SIG-M5 (cell line): ENCODE measurements at regions not wholly inside any gene's neighbourhood (a gene's known extent, or its start where the extent isn't known, plus 50 kb on each side); places are given as distances from the start of the nearest gene placed in this dataset.

Source experiments
- DNase-seq: peaks from one replicate; lab custom pipeline; 2025; lab: John Stamatoyannopoulos, UW

DNA sequence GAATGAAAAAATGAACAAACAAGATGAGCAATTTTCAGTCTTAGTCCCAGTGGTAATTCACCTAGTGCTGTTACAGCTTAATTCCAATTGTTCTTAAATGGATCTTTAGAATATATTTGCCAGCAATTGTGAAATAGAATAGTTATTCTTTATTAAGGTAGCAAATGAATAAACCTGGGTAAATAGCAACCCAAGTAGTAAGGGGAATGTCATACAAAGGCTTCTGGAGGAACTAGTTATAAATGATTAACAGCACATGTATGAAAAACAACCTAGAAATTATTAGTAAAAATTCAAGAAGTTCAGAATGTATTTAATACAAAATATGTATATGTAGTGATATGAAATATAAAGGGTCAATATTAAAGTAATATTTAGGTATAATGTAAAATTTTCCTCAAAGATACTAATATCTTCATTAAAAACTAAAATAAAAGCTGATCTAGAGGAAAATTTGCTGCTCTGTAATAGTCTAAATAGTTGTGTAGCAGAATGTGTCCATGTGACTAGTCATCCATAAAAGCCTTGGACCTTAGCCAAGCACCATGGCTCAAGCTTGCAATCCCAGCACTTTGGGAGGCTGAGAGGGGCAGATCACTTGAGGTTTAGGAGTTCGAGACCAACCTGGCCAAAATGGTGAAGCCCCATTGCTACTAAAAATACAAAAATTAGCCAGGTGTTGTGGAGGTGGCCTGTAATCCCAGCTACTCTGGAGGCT is 535.9 kb upstream of the ATXN8OS start:
- no peak for DNase-seq

DNA sequence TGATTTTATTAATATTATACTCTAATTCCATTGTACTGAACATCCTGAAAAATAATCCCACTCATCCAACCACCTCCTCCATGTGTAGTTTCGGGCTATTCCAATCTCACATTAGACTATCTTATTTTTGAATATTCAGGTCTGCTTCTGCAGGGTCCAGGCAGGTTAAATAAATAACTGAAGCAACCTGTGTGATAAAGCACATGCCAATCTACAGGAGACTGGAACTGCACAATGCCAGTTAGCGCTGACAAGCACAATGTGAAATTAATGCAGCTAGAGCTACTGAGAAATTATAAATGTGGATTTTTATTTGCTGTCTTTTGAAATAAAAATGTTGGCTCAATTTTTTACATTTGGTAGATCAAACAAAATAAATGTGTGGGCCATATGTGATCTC is 540.1 kb upstream of the ATXN8OS start:
- no peak for DNase-seq

DNA sequence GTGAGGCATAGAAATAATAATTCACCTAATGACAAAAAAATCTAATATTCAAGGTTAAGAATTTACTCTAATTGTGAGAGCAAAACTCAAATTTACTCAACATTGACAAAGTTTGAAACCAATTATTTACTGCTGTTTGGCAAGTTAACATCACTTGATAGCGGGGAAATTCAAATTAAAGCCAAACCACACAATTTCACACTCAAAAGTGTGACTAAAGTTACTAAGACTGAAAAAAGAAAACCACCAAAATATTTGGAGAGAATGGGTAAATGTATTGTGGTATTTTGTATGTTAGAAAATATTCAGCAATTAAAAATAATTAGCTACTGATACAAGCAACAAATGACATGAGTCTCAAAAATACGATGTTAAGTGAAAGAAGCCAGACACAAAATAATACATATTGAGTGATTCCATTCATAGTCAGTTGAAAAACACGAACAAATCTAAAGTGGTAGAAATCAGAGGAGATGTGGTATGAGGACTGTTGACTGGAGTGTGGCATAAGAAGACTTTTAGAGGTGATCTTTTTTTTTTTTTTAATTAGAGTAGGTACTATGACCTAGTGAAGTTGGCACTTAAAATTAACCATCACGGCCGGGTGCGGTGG is 541.4 kb upstream of the ATXN8OS start:
- DNase-seq: no peak

DNA sequence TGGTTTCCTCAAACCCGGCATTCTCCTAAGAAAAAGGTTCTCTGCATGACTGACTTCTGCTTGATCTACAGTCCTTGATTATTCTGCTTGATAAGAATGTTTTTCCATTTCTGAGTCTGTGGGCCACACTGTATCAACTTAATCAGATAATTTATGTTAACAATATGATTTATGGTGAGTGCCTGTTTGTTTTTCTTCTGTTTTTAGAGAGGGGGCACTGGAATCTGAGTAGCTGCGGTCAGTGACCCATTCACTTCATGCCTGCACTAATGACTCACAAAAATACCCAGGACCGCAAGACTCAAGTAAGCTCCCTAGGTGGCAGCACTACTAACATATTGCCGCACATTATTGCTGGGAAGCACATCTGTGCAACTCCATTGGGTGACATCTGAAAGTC is 542.3 kb upstream of the ATXN8OS start:
- DNase-seq: no peak

DNA sequence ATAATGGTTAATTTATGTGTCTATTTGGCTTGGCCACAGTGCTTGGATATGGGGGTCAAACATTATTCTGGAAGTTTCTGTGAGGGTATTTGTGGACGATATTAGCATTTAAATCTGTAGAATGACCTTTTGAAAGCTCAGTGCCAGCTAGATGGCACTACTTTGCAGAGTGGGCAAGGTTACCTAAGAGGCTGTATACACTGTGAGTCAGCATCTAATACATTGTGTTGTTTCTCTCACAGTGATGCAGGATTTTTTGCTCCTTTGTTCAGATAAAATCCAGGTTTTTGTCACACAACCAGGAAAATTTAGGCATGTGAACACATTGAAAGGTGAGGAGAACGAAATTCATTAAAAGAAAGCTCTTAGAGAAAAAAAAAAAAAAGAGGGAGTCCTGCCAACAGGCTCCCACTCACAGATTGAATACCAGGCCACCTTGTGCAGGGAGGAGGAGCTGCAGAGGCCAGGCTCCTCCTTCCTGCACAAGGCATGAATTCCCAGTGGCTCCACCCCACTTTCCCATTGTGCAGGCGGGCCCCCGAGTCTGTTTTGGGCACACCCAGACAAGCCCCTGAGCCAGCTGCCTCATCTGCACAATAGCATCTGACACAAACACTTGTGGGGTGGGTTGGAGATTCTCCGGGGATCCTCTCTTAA is 551.0 kb upstream of the ATXN8OS start:
- no peak for DNase-seq

DNA sequence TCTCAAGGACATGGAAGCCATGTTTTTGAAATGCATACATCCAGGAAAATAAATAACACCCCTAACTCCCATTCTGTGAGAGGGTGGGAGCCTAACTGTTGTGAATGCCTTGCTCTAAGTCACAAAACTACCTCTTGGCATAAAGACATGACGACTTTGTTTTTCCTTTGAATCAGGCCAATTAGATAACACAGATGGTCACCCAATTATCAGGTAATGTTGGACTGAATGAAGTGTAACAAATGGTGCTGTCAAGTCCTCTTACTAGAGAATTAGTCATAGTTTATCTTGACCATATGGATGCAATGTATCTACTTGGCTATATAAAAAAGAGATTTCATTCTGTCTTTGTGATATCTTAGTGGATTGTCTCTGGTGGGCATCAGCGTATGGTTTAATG is 553.6 kb upstream of the ATXN8OS start:
- DNase-seq: no peak

DNA sequence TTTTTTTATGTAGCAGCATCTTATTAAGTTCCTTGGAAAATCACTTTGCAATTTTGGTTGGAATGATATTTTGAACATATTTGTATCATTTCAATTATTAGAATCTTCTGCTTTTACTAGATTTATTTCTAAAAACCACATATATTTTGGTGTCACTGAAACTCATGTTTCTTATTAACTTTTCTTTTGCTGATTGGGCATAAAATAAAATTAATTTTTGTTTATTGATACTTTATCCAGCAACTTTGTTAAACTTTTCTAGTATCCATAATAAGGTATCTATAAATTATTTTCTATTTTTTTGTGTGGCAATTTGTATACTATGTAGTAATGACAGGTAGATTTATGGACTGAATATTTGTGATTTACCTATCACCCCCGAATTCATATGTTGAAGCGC is 556.4 kb upstream of the ATXN8OS start:
- DNase-seq: no peak

DNA sequence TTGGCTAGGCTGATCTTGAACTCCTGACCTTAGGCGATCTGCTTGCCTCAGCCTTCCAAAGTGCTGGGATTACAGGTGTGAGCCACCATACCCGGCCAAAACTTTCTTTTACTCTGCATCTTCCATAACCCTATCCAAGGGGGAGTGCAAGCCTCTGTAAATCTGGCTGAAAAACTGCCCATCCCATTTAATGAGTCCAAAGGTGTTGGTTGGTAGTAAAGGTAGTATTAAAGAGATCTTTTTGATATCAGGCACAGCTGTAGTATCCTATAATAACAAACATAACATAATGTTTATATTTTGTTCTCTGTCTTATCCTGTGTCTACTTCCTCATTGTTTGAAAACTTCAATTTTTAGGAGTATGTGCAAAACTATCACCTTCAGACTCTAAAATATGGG is 559.8 kb upstream of the ATXN8OS start:
- DNase-seq: no peak

DNA sequence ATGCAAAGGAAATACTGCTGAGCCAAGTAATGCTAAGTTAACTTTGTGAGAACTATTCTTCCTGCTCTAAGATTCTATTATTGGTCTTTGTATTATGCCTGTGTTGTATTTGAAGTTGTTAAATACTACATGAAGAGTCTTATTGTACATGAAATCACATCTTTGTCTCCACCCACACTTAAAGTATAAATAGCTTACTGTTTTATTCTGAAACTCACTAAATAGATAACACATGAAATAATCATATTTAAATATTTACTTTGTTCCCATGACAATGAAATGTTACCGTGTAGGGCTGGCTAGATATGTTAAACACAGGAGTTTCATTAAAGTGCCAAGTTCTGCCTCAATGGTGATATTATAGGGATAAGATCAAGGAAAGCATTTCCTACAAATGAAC is 562.1 kb upstream of the ATXN8OS start:
- no peak for DNase-seq

DNA sequence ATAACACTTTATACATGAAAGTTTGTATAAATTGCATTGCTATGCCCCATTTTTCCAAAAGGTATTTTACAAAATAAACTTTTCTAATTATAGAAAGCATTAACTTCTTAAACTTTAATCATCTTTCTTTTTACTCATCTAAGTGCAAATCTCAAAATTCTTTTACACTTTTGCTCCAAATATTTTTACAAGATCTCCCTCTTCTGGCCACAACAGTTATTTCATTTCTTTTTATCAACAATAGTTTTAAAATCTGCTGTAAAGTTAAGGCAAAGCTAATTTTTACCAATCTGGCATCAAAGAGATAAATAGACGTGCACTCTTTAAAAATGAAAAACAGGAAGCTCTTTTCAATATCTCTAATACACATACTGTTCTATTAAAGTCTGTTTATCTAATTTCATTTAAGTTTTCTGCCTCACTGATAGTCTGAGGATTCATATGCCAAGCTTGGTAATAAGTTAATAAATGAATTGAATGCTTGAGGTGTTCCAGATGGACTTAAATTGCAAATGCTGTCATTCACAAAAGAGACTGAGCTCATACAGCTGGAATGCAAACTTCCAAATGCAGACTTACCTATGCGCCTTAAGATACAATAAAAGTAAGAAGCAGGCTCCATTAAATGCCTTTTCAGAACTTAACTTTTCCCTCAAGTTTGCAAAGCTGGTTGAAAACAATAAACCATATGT is 583.0 kb upstream of the ATXN8OS start:
- no peak for DNase-seq

DNA sequence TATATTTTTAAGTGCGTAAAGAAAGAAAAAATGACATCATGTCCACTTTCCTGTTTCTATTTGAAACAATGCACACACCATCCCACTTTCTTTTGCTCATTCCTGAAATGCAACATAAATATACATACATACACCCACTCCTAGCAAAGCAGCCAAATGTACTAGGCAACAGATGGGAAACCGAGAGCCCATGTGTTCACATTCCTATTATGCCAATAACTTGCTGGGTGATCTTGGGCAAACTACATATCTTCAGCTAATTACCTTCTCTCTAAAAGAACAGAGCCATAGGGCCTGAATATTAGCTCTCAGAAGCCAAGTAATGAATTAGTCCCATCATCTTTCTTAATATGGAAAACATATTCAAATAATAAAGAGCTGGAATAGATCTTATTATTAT is 610.6 kb upstream of the ATXN8OS start:
- no peak for DNase-seq

DNA sequence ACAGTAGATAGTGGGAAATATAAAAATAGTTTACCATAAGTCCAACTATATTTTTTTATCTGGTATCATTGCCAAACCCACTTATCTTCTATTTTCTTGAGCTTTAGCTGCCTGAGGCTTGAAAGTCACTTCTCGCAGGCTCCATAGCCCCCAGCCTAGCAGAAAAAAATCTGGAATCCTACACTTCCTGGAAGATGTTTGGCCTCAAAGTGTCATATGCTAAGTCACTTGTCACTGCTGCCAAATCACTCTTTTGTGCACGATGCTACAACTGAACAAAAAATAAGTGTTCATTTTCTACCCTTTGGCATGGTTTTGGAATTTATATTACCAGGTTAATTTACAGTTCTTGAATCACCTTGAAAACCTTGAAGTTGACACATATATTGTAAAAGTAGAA is 612.5 kb upstream of the ATXN8OS start:
- DNase-seq: no peak

DNA sequence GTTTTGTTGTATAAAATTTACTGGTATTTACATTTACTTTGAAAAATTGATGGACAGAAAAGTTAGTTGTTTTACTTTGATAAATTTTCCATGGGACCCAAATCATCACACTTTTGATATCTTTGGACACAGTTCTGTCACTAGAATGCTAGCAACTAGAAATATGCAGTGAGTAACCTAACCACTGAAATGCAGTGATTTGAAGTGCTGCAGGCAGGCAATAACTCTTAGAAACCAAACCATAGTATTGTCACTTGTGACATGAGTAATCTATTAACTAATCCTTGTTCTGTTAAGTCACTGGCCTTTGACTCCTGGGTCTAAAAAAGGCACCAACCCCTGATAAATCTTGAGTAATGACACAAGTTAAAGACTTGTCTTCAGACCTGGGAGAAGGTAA is 620.0 kb upstream of the ATXN8OS start:
- DNase-seq: no peak

DNA sequence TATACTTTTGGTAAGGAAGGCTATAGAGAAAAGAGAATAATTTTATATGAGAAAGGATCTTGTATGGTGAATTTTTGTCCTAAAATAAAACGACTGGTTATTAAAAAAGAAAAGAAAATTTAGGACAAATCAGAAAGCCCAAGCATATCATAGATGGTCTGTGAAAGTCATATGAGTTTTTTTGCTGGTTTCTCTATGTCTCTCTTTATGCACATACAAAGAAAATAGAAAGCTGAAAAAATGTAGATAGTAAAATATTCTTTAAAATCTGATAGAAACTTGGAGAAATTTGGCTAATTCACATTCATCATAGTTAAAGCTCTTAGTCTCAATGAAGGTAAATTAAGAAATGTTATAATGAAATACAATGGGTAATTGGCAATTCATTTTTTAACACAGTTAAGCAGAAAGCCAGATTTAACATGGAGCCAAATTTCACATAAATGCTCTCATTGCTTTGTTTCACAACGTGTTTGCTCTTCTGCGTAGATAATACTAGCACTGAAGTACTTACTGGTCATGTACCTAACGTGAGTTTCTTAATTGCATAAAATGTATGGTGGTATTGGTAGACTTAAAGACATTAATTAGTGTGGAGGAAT is 621.5 kb upstream of the ATXN8OS start:
- DNase-seq: no peak

DNA sequence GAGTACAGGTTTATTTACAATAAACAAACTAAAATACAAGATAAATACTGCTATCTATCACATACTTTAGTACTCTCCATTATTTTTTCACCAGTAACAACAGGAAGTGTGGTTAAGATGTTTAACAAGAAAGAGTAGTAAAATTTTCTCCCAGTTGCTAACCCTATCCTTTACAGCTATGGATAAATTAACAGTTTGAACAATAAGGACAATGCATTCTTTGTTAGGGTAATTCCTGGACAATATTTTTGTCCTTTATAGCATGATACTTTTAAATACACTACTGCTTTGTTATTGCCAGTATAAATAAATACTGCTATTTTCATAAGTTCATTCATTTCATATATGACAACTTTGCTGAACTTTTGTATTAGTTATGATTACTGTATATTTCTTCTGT is 630.2 kb upstream of the ATXN8OS start:
- no peak for DNase-seq

DNA sequence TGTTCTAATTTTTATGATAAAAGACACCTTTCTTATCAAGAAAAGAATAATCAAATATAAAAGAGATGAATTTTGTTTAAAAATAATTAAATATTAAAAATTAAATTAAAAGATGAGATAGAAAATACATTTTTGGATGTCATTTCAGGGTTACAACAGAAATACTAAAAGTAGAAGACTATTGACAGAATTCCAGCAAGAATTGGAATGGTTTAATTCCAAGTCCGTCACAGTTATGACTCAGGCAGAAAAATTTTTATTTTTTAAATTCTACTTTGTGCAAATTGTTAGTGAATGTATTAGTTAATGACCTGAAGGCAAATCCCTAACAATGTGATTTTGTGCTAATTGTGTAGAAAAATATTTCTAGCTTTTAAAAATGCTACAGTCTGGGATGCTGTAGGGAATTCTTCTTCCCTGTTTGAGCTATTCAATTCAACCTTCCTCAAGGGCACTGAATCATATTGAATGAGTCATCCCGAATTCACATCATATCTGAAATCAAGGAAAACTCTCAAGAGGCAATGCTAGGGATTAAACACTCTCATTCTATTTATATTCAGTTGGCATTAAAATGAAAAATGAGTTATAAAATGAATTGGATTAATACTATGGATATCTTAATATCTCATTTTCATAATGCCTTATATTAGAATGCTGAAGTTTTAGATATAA is 633.5 kb upstream of the ATXN8OS start:
- no peak for DNase-seq

DNA sequence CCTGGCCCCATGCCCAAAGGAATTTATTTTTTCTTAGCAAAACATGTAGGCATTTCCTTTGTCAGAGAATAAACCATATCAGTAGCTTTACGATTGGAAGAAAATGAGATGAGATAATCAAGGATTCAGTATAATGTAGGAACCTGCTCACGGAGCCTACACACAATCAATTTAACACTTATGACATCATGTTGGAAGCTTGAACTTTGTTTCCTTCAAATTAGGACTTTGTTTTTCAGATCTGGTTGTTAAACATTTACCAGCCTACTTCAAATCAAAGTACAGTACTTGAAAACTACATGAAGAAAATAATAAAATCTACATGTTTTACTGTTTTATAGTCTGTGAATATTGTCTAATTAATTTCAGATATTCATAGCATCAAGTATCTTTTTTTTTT is 639.0 kb upstream of the ATXN8OS start:
- DNase-seq: no peak

DNA sequence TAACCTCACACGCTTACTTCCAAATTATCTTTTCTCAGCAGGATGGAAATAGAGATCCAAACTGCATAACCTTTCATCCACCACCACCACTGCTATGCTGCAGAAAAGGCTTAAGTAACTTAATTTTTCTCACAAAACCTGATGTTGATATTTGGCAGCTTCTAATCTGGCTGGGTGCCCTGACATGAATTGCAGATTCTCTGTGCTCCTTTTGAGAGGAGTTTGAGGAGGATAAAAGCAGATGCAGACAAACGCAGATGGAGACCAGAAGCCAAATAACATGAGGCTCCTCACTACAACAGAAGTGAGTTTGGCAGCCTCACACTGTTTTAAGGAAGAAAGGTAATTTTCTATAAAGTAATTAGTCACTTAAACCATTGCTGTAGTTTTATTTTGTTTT is 646.2 kb upstream of the ATXN8OS start:
- DNase-seq: no peak

DNA sequence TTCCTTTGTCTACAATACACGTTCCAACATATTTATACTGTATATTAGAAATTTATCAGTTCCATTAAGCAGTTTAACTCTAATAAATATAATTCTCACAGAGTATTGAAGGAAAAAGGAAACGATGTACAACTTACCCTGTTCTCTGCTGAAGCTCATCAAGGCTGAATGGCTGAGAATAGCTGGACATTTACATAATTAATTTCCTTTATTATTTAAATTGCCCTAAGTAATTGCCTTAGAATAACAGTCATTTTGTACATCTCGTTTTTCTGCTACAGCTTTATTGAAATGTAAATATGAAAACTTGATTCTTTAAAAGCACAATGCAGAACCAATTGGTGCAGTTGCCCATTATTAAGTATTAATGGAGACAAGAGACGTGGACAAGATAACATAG is 648.3 kb upstream of the ATXN8OS start:
- no peak for DNase-seq

DNA sequence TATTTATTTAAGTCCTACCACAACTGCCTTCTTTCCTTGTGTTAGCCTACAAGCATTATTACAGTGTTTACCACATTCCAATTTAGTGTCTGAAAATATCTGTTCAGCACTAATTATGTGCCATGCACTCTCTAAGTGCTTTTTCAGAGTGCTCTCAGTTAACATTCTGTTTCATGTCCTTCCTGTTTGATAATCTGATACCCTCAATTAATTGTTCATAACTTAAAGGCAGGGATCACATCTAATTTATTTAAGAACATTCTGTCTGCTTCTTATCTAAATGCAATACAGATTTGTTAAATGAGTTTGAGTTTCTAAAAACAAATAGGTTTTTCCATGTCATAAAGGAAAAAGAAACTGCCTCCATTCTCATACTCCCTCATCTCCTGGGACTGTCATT is 649.6 kb upstream of the ATXN8OS start:
- DNase-seq: no peak

DNA sequence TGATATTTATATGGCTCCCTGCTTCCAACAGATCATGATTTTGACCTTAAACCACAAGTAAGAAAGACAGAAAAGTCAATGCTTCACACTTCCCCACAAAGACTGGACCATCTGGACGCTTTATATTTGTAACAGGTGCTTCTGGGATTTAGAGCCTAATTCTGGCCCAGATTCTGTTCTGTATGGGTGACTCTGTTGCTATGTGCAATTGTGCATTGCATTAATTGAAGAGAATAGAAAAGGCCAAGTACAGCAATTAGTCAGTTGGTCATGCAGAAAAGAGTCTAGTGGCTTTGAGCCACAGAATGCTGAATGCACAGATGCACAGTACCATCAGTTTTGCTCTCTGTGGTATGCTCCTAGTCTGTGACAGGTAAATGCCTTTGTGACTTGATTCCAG is 657.4 kb upstream of the ATXN8OS start:
- no peak for DNase-seq

DNA sequence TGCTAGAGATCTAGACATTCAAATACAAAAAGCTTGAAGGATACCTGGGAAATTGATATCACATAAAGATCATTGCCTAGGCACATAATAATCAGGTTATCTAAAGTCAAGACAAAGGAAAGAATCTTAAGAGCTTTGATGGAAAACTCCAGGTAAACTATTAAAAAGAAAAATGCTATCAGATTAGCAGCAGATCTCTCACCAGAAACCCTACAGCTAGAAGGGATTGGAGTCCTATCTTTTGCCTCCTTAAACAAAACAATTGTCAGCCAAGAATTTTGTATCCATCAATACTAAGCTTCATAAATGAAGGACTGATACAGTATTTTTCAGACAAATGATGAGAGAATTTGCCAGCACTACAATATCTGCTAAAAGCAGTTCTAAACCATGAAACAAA is 682.4 kb upstream of the ATXN8OS start:
- DNase-seq: no peak
